ENCODE measurements at regions not wholly inside any gene's neighbourhood (a gene's known extent, or its start where the extent isn't known, plus 50 kb on each side); places are given as distances from the start of the nearest gene placed in this dataset.

- TF ChIP-seq EZH2 (IDR thresholded peaks at IDR 0.05; ENCODE audit: borderline replicate concordance) (no peak), CTCF (IDR thresholded peaks at IDR 0.05; ENCODE audit: poor library complexity) (no peak), EZH2phosphoT487 (IDR thresholded peaks at IDR 0.05; ENCODE audit: low read depth, severe bottlenecking, unreplicated experiment) (no peak)
Measured at GRCh38 chr10:81498011-81498551, 376.9 kb upstream of the NRG3 start.
